ENCODE measurements at regions not wholly inside any gene's neighbourhood (a gene's known extent, or its start where the extent isn't known, plus 50 kb on each side); places are given as distances from the start of the nearest gene placed in this dataset.
"Not testable (repeated sequence)": the region's sequence is repeated elsewhere in the genome, so short reads cannot be mapped to it uniquely, and the experiment has no call there.

DNA sequence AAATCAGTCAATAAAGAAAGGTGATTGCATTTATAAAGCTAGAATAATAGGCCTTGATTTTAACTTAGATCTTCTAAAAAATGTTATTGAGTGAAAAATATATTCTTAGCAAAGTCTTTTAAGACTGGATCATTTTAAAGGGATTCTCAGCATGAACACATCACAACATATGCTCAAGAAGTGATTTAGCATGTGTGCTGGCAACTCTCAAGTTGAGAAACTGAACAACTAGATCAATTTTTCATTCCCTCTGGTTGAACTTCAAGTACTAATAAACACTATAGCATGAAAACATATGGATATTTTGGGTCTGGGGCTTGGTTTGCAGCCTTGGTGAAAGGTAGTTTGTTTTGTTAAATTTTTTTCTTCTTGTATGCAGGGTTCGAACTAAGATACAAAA lies 107.8 kb upstream of the PNPT1 start:
- TF ChIP-seq, protein P1, sequence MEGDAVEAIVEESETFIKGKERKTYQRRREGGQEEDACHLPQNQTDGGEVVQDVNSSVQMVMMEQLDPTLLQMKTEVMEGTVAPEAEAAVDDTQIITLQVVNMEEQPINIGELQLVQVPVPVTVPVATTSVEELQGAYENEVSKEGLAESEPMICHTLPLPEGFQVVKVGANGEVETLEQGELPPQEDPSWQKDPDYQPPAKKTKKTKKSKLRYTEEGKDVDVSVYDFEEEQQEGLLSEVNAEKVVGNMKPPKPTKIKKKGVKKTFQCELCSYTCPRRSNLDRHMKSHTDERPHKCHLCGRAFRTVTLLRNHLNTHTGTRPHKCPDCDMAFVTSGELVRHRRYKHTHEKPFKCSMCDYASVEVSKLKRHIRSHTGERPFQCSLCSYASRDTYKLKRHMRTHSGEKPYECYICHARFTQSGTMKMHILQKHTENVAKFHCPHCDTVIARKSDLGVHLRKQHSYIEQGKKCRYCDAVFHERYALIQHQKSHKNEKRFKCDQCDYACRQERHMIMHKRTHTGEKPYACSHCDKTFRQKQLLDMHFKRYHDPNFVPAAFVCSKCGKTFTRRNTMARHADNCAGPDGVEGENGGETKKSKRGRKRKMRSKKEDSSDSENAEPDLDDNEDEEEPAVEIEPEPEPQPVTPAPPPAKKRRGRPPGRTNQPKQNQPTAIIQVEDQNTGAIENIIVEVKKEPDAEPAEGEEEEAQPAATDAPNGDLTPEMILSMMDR (conservative IDR thresholded peaks at IDR 0.05; ENCODE audit: low read depth, low read length), result no peak
- no peak overlapping the region for H3K4me3 ChIP-seq (ENCODE audit: low read depth, low read length)

DNA sequence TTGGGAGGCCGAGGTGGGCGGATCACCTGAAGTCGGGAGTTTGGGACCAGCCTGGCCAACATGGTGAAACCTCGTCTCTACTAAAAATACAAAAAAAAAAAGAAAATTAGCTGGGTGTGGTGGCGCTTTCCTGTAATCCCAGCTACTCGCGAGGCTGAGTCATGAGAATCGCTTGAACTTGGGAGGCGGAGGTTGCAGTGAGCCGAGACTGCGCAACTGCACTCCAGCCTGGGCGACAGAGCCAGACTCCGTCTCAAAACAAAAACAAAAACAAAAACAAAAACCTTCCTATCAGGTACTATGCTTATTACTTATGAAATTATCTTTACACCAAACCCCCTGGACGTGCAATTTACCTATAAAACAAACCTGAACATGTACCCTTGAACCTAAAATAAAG lies 106.0 kb upstream of the PNPT1 start:
- not testable (repeated sequence) for DNase-seq (ENCODE audit: low read depth); H3K4me3 ChIP-seq (ENCODE audit: low read depth, low read length)

More for the DNA sequence above, 107.8 kb upstream of the PNPT1 start:
- DNase-seq (ENCODE audit: low read depth), result no peak

DNA sequence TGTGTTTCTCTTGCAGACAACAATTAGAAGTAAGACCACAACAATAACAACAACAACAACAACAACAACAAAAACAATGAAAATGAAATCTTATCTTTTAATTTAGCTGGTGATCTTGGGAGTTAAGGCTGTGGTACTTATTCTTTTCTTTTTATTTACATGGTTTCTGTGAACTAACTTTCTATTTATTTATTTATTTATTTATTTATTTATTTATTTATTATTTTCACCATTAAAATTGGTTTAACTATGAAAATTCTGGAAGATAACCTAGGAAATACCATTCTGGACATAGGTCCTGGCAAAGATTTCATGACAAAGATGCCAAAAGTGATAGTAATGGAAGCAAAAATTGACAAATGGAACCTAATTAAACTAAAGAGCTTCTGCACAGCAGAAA lies 102.5 kb upstream of the PNPT1 start:
- TF ChIP-seq, protein P1 (conservative IDR thresholded peaks at IDR 0.05; ENCODE audit: low read depth, low read length), result no peak
- no peak overlapping the region for H3K4me3 ChIP-seq (ENCODE audit: low read depth, low read length)
- no peak for DNase-seq (ENCODE audit: low read depth)

DNA sequence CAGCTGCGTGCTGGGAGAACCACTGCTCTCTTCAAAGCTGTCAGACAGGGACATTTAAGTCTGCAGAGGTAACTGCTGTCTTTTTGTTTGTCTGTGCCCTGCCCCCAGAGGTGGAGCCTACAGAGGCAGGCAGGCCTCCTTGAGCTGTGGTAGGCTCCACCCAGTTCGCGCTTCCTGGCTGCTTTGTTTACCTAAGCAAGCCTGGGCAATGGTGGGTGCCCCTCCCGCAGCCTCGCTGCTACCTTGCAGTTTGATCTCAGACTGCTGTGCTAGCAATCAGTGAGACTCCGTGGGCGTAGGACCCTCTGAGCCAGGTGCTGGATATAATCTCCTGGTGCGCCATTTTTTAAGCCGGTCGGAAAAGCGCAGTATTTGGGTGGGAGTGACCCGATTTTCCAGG lies 100.0 kb upstream of the PNPT1 start:
- not testable (repeated sequence) for DNase-seq (ENCODE audit: low read depth); H3K4me3 ChIP-seq (ENCODE audit: low read depth, low read length)

- H3K4me3 ChIP-seq (ENCODE audit: low read depth, low read length), result no peak overlapping the region
- no peak for DNase-seq (ENCODE audit: low read depth)
- TF ChIP-seq, protein P1 (conservative IDR thresholded peaks at IDR 0.05; ENCODE audit: low read depth, low read length), result no peak
Measured at GRCh38 chr2:55786280-55786679, 92.6 kb upstream of the PNPT1 start.

GRCh38 chr2:55783751-55784150 lies 90.1 kb upstream of the PNPT1 start:
- H3K4me3 ChIP-seq (ENCODE audit: low read depth, low read length); DNase-seq (ENCODE audit: low read depth): not testable (repeated sequence)

- H3K4me3 ChIP-seq (ENCODE audit: low read depth, low read length), result no peak overlapping the region
- TF ChIP-seq, protein P1 (conservative IDR thresholded peaks at IDR 0.05; ENCODE audit: low read depth, low read length), result no peak
- no peak for DNase-seq (ENCODE audit: low read depth)
Measured at GRCh38 chr2:55782528-55783173, 89.0 kb upstream of the PNPT1 start.

DNA sequence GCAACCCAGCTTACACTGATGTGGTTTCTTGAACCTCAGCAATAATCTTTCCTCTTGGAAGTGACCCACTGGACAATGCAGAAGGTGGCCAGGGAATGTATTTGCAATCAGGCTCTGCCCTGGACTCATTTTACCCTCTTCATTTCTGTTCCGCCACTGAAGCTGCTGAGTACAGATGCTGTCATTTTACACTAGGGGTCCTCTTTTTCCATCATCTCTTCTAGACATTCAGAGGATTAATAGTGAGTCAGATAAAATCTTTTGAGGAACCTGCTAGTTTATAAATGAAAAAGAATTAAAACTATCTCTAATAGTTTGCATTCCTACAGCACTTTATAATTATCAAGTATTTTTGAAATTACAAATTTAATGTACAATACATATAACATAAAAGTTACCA lies 87.9 kb upstream of the PNPT1 start:
- no peak for DNase-seq (ENCODE audit: low read depth)
- TF ChIP-seq, protein P1 (conservative IDR thresholded peaks at IDR 0.05; ENCODE audit: low read depth, low read length), result peak; percentile 34
- no peak overlapping the region for H3K4me3 ChIP-seq (ENCODE audit: low read depth, low read length)

GRCh38 chr2:55780697-55781096 lies 87.1 kb upstream of the PNPT1 start:
- no peak overlapping the region for H3K4me3 ChIP-seq (ENCODE audit: low read depth, low read length)
- TF ChIP-seq, protein P1 (conservative IDR thresholded peaks at IDR 0.05; ENCODE audit: low read depth, low read length), result no peak
- no peak for DNase-seq (ENCODE audit: low read depth)
